OCI-LY1 (cell line): ENCODE measurements at regions not wholly inside any gene's neighbourhood (a gene's known extent, or its start where the extent isn't known, plus 50 kb on each side); places are given as distances from the start of the nearest gene placed in this dataset.

Source experiments
- EZH2 ChIP-seq: fragments of 200-600 bp; sonication (generic), shearing (Covaris generic); IDR thresholded peaks from 2 replicates; pipeline ENCODE4 v1.8.0; 2017; ENCODE audit warnings: borderline replicate concordance, mixed run types, mild to moderate bottlenecking, antibody characterized with exemption, low read length, moderate library complexity, mixed read lengths
- TF ChIP-seq, protein P1 (sequence below): fragments of 200-600 bp; sonication (generic), shearing (Covaris generic); IDR thresholded peaks from 2 replicates; pipeline ENCODE4 v1.5.1; 2017; ENCODE audit warnings: mild to moderate bottlenecking, antibody characterized with exemption, low read length, moderate library complexity, mixed read lengths

DNA sequence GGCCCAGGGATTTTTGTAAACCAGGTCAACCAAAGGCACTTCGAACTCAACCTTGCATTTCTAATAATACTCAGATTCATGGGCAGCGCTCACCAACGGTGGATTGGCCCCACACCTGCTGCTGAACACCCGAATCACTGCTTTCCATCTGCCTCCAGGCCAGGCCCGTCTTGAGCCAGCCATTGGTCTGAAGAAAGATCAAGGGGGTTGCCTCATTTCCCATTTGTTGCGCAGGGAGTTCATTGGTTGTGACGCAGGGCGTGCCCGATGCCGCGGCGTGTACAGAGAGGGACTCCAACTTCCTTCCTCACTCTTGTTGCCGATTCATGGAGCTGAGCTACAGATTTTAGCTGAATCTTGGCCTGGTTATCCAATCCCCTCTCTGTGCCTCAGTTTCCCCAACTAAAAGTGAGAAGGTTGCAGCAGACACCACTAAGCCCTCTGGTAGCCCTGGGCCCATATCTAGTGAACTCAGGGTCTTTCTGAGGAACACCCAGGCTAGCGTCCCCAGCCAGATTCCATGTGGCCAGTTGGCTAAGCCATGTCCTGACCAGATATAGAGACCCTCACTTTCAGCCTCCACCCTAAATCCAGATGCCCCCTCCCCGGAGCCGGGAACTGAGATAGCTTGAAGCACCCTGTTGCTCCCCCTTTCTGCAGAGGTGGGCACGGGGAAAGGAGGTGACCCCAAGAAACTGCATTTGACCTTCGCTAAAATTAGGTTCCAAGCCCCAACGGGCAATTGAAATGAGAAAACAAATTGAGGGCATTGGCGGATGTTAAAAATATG, 60.9 kb upstream of the HPCAL1 start:
- TF ChIP-seq EZH2: no peak
- TF ChIP-seq, protein P1, sequence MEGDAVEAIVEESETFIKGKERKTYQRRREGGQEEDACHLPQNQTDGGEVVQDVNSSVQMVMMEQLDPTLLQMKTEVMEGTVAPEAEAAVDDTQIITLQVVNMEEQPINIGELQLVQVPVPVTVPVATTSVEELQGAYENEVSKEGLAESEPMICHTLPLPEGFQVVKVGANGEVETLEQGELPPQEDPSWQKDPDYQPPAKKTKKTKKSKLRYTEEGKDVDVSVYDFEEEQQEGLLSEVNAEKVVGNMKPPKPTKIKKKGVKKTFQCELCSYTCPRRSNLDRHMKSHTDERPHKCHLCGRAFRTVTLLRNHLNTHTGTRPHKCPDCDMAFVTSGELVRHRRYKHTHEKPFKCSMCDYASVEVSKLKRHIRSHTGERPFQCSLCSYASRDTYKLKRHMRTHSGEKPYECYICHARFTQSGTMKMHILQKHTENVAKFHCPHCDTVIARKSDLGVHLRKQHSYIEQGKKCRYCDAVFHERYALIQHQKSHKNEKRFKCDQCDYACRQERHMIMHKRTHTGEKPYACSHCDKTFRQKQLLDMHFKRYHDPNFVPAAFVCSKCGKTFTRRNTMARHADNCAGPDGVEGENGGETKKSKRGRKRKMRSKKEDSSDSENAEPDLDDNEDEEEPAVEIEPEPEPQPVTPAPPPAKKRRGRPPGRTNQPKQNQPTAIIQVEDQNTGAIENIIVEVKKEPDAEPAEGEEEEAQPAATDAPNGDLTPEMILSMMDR: no peak
